Activated naive CD4-positive, alpha-beta T cell treated with anti-CD3 and anti-CD28 coated beads, Interleukin-2, amount 10 ng/mL, durations not matched to agents 7 days and 5 days (primary cell): ENCODE measurements at regions not wholly inside any gene's neighbourhood (a gene's known extent, or its start where the extent isn't known, plus 50 kb on each side); places are given as distances from the start of the nearest gene placed in this dataset.

Source experiments
- CTCF ChIA-PET: fragments of 350-600 bp; sonication (Branson Sonifier 250); formaldehyde crosslinking; loops from one replicate; lab custom pipeline; 2021; ENCODE audit warnings: antibody characterized with exemption; lab: Charles Lee
- DNase-seq: peaks from one replicate; pipeline ENCODE4 v3.0.0-alpha.2; 2020
- H3K27ac Mint-ChIP-seq: one replicate; pipeline ENCODE4 v1.8.0; 2021; ENCODE audit warnings: mild to moderate bottlenecking, moderate library complexity, mixed read lengths
- H3K27me3 Mint-ChIP-seq: one replicate; pipeline ENCODE4 v1.8.0; 2021; ENCODE audit warnings: mild to moderate bottlenecking, mixed read lengths
- H3K36me3 Mint-ChIP-seq: one replicate; pipeline ENCODE4 v1.8.0; 2021; ENCODE audit warnings: mixed read lengths
- H3K4me1 Mint-ChIP-seq: one replicate; pipeline ENCODE4 v1.8.0; 2021; ENCODE audit warnings: mixed read lengths
- H3K4me3 Mint-ChIP-seq: one replicate; pipeline ENCODE4 v1.8.0; 2021; ENCODE audit warnings: mild to moderate bottlenecking, moderate library complexity, mixed read lengths
- H3K9me3 Mint-ChIP-seq: one replicate; pipeline ENCODE4 v1.8.0; 2021; ENCODE audit warnings: mixed read lengths

DNA sequence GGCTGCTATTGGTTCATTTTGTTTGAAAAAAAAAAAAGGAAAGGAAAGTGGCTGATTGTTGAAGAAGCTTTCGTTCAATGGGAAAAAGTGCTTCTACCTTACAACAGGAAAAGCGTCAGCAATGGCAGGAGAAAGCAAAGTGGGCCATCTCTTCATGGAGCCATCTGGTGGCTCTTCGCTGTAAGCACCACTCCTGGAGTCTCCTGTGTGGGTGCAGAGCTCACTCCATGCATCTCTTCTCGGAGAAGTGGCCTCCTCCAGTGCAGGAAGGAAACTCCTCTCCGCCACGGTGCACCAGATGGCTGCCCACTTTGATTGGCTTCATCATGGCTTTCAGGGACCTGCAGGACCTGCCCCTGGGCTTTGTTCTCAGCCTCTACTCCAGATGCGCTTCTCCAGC lies 250.9 kb downstream of the PTEN start:
- CTCF ChIA-PET, result interaction anchor here (0.7 to 5.7 kb wide), 11 partner anchors 17 to 438 kb away, joined by 3 to 27 read pairs (median 3); no protein-coding TSS in a partner anchor

DNA sequence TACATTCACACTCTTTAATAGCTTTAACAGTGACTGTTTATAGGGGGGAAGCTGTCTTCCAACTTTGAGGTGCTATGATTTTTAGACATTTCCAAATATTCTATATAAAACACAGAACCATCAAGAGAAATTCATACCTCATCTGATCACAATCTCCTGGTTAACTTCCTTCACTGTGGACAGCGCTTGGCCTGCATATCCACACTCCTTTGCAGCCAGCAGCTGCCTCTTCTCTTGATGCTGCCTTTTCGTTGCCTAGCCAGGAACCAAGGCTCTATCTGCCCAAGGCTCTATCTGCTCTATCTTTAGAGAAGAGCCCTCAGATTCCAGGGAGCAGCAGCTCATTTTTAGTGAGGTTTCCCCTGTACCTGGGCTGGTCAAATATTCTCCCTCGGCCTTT lies 252.0 kb downstream of the PTEN start:
- no peak for DNase-seq
- no peaks in the 10 kb centered on the region for H3K9me3 Mint-ChIP-seq
- no peak overlapping the region for H3K4me3 Mint-ChIP-seq
- H3K27me3 Mint-ChIP-seq, result peaks cover 4% of the 10 kb centered on the region
- H3K27ac Mint-ChIP-seq, result no peak overlapping the region
- peaks cover 17% of the 10 kb centered on the region for H3K4me1 Mint-ChIP-seq
- H3K36me3 Mint-ChIP-seq, result no peaks in the 10 kb centered on the region
- CTCF ChIA-PET, result interaction anchor here (5.7 kb wide), 1 partner anchor 273 kb away, joined by 27 read pairs; no protein-coding TSS in a partner anchor

More for the DNA sequence above, 250.9 kb downstream of the PTEN start:
- H3K4me1 Mint-ChIP-seq, result peaks cover 14% of the 10 kb centered on the region
- no peaks in the 10 kb centered on the region for H3K36me3 Mint-ChIP-seq
- H3K27ac Mint-ChIP-seq, result no peak overlapping the region
- H3K9me3 Mint-ChIP-seq, result no peaks in the 10 kb centered on the region
- H3K4me3 Mint-ChIP-seq, result no peak overlapping the region
- no peaks in the 10 kb centered on the region for H3K27me3 Mint-ChIP-seq
- peak; percentile 34 for DNase-seq

DNA sequence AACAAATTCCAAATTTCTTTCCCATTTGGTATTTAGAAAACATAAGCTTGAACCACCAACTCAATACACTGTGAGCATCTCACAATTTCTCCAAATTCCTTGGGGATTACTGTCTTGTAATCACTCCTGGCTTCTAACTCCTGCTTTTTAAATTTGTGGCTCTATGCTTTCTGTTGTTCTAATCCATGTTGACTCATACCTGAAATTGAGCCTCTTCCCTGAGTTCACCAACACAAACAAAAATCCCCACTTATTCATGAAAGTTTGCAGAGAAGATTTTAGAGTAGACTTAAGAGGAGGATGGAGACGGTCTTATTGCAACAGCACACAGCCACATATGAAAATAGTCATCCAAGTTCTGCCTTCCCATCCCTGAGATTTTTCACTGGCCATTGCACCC lies 252.5 kb downstream of the PTEN start:
- Mint-ChIP-seq H3K4me1 (peaks cover 21% of the 10 kb centered on the region), H3K27ac (no peak overlapping the region), H3K4me3 (no peak overlapping the region), H3K9me3 (no peaks in the 10 kb centered on the region), H3K36me3 (no peaks in the 10 kb centered on the region), H3K27me3 (peaks cover 10% of the 10 kb centered on the region)
- DNase-seq, result no peak
- CTCF ChIA-PET, result interaction anchor here (5.7 kb wide), 1 partner anchor 273 kb away, joined by 27 read pairs; no protein-coding TSS in a partner anchor

DNA sequence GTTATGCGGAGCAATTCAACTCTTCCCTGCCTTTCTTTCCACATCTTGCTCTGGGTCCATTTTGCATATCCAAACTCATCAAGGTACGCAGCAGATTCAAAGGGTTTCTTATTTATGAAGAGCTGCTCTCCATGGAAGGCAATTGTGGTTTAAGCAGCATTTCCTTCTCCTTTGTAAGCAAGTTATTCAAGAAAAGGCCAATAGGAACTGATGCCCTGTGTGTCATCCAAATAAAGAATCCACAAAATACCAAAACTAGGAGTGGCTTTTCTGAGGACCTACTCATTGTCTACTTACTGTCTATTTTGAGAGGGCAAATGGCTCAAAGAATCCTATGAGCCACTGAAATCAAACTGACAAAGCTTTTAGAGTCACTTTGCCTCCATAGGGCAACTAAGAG lies 253.1 kb downstream of the PTEN start:
- Mint-ChIP-seq H3K4me1 (peaks cover 21% of the 10 kb centered on the region), H3K9me3 (no peaks in the 10 kb centered on the region), H3K27me3 (peaks cover 10% of the 10 kb centered on the region), H3K36me3 (no peaks in the 10 kb centered on the region), H3K4me3 (no peak overlapping the region), H3K27ac (no peak overlapping the region)
- no peak for DNase-seq
- CTCF ChIA-PET, result interaction anchor here (5.7 kb wide), 1 partner anchor 272 kb away, joined by 27 read pairs; no protein-coding TSS in a partner anchor

DNA sequence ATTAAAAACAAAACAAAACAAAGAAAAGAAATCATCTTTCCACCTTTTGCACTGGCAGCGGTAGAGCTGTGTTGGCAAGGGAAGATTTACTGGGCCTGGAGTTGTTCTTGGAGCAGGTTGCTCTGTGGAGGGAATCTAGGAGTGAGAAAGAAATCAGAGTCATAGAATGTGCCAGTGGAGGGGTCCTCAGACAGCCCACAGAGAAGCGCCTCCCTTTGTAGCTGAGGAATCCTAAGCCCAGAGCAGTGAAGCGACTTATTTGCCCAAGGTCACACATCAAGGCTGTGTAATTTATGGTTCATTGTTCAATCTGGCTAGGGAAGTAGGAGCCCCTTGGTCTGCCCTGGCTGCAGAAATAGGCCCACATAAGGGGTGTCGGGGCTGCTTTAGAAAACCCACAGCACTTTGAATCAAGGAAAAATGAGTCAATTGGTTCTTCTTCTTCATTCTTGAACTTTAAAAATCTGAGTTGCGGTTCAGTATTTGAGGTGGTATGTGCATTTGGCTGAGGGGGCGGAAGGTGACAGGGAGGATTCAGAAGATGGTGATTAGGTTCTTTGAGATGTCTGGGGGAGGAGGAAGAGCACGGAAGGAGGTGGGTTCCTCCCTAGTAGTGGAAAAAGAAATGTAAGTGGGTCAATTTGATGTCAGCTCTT lies 253.7 kb downstream of the PTEN start:
- Mint-ChIP-seq H3K4me3 (no peak overlapping the region), H3K27ac (no peak overlapping the region), H3K27me3 (peaks cover 10% of the 10 kb centered on the region), H3K9me3 (no peaks in the 10 kb centered on the region), H3K4me1 (peaks cover 21% of the 10 kb centered on the region), H3K36me3 (no peaks in the 10 kb centered on the region)
- DNase-seq, result no peak
- CTCF ChIA-PET, result interaction anchor here (1.4 to 5.7 kb wide), 3 partner anchors 71 to 272 kb away, joined by 3 to 27 read pairs (median 5); no protein-coding TSS in a partner anchor

GRCh38 chr10:88117869-88118632 lies 254.6 kb downstream of the PTEN start:
- no peaks in the 10 kb centered on the region for H3K9me3 Mint-ChIP-seq

GRCh38 chr10:88118729-88119128 lies 255.3 kb downstream of the PTEN start:
- peaks cover 18% of the 10 kb centered on the region for H3K4me1 Mint-ChIP-seq
- no peak overlapping the region for H3K27ac Mint-ChIP-seq
- DNase-seq, result no peak
- no peaks in the 10 kb centered on the region for H3K9me3 Mint-ChIP-seq
- CTCF ChIA-PET, result interaction anchor here (1.5 to 5.7 kb wide), 2 partner anchors 200 to 270 kb away, joined by 3 to 27 read pairs; no protein-coding TSS in a partner anchor
- H3K36me3 Mint-ChIP-seq, result no peaks in the 10 kb centered on the region
- no peak overlapping the region for H3K4me3 Mint-ChIP-seq
- peaks cover 19% of the 10 kb centered on the region for H3K27me3 Mint-ChIP-seq

More at GRCh38 chr10:88117869-88118632, 254.6 kb downstream of the PTEN start:
- no peak overlapping the region for H3K4me3 Mint-ChIP-seq
- CTCF ChIA-PET, result interaction anchor here (1.4 to 5.7 kb wide), 3 partner anchors 70 to 271 kb away, joined by 3 to 27 read pairs (median 5); no protein-coding TSS in a partner anchor
- peaks cover 21% of the 10 kb centered on the region for H3K4me1 Mint-ChIP-seq
- H3K36me3 Mint-ChIP-seq, result no peaks in the 10 kb centered on the region
- DNase-seq, result no peak
- peaks cover 14% of the 10 kb centered on the region for H3K27me3 Mint-ChIP-seq
- H3K27ac Mint-ChIP-seq, result no peak overlapping the region

DNA sequence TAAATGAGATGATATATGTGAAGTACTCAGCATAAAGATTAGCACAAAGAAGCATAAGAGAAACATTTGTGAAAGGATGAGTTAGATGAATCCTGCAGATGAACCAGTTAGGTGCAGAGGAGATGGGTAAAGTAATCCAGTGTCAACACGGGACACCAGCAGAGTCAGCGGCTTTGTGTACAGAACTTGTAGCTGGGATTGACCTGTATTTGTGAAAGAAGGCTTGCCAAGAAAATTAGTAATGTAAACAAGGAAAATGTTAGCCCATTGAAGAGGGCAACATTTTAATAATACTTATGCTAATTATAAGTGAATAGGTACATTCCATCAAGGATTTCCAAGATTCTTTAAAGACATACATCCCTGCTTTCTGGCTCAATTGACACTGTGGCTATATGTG lies 255.7 kb downstream of the PTEN start:
- no peaks in the 10 kb centered on the region for H3K9me3 Mint-ChIP-seq
- no peak overlapping the region for H3K27ac Mint-ChIP-seq
- DNase-seq, result no peak
- CTCF ChIA-PET, result interaction anchor here (5.7 kb wide), 1 partner anchor 270 kb away, joined by 27 read pairs; no protein-coding TSS in a partner anchor
- H3K4me3 Mint-ChIP-seq, result no peak overlapping the region
- H3K27me3 Mint-ChIP-seq, result peaks cover 19% of the 10 kb centered on the region
- H3K36me3 Mint-ChIP-seq, result no peaks in the 10 kb centered on the region
- H3K4me1 Mint-ChIP-seq, result peaks cover 15% of the 10 kb centered on the region

GRCh38 chr10:88120075-88120474 lies 256.6 kb downstream of the PTEN start:
- CTCF ChIA-PET, result no interaction called here
- Mint-ChIP-seq H3K36me3 (no peaks in the 10 kb centered on the region), H3K9me3 (no peaks in the 10 kb centered on the region), H3K27me3 (peaks cover 19% of the 10 kb centered on the region), H3K4me1 (peaks cover 9% of the 10 kb centered on the region), H3K4me3 (no peak overlapping the region), H3K27ac (no peak overlapping the region)
- no peak for DNase-seq

DNA sequence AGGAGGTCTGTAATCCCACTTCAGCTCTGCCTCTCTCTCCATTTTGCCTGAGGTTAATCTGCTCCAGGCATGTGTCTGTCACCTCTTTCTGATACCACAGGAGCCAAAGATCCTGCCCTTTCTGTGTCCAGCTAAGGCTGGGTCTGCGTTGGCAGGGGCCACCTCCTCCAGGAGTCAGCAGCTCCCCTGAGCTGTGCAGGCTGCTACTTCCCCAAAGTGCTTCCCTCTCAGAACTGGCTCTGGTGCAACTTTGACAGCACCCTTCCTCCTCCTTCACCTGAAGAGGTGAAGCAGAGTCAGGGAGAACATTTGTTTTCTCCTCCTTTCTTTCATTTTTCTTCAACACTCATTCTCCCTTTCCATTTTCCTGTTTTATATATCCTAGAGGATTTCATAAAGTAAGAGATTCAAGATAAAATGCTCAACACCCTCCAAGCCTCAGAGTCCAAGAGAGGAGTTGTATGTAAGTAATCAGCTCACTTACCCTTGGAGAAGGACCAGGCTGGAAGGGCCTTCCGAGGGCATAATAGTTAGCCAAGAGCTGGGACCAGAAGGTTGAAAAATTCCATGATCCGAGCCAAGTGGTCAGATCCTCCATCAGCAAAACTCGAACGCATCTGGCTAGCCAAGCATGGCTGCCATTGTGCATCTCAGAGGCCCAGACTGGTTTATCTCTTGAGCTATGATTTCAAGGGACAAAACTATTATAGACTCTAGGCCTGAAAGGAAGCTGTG lies 257.3 kb downstream of the PTEN start:
- Mint-ChIP-seq H3K27me3 (peaks cover 19% of the 10 kb centered on the region), H3K9me3 (no peaks in the 10 kb centered on the region), H3K4me1 (peaks cover 9% of the 10 kb centered on the region), H3K36me3 (no peaks in the 10 kb centered on the region), H3K27ac (no peak overlapping the region), H3K4me3 (no peak overlapping the region)
- DNase-seq, result no peak
- CTCF ChIA-PET, result interaction anchor here (0.9 kb wide), 1 partner anchor 18 kb away, joined by 3 read pairs; no protein-coding TSS in a partner anchor

DNA sequence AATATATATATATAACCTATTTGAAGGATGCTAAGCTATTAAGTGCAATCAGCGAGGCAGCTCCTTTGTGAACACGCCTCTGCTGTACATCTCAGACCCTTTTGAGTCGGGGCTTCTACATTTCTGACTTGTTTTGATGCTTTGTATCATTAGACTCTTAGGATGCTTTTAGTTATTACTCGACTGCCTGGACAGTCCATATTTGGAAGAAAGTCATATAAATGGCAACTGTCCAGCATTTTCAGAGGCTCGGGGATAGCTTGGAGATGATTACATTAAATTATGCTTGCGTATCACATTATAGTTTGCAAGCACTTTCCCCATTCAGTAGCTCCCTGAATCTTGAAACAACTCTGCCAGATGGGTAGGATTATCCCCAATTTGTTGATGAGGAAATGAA lies 257.9 kb downstream of the PTEN start:
- no peak overlapping the region for H3K4me3 Mint-ChIP-seq
- no peak overlapping the region for H3K27ac Mint-ChIP-seq
- CTCF ChIA-PET, result interaction anchor here (0.9 kb wide), 1 partner anchor 17 kb away, joined by 3 read pairs; no protein-coding TSS in a partner anchor
- H3K9me3 Mint-ChIP-seq, result no peaks in the 10 kb centered on the region
- peaks cover 9% of the 10 kb centered on the region for H3K4me1 Mint-ChIP-seq
- no peaks in the 10 kb centered on the region for H3K36me3 Mint-ChIP-seq
- no peak for DNase-seq
- H3K27me3 Mint-ChIP-seq, result peaks cover 19% of the 10 kb centered on the region

DNA sequence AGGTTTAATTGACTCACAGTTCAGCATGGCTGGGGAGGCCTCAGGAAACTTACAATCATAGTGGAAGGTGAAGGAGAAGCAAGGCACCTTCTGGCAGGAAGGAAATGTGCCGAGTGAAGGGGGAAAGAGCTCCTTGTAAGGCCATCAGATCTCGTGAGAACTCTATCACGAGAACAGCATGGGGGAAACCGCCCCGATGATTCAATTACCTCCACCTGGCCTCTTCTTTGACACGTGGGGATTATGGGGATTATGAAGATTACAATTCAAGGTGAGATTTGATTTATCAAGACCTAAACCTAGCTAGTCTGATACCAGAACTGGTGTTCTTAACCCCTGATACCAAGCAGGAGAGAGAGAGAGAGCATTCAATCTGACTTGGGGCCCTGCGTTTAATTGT lies 258.7 kb downstream of the PTEN start:
- no peaks in the 10 kb centered on the region for H3K36me3 Mint-ChIP-seq
- no peak overlapping the region for H3K27ac Mint-ChIP-seq

GRCh38 chr10:88122576-88122975 lies 259.2 kb downstream of the PTEN start:
- no peak overlapping the region for H3K27ac Mint-ChIP-seq
- H3K36me3 Mint-ChIP-seq, result no peaks in the 10 kb centered on the region
- DNase-seq, result no peak
- CTCF ChIA-PET, result no interaction called here
- H3K27me3 Mint-ChIP-seq, result peaks cover 19% of the 10 kb centered on the region
- H3K9me3 Mint-ChIP-seq, result no peaks in the 10 kb centered on the region
- H3K4me1 Mint-ChIP-seq, result peaks cover 9% of the 10 kb centered on the region
- no peak overlapping the region for H3K4me3 Mint-ChIP-seq

More for the DNA sequence above, 258.7 kb downstream of the PTEN start:
- CTCF ChIA-PET, result no interaction called here
- Mint-ChIP-seq H3K27me3 (peaks cover 19% of the 10 kb centered on the region), H3K4me3 (no peak overlapping the region), H3K9me3 (no peaks in the 10 kb centered on the region), H3K4me1 (peaks cover 9% of the 10 kb centered on the region)
- no peak for DNase-seq

DNA sequence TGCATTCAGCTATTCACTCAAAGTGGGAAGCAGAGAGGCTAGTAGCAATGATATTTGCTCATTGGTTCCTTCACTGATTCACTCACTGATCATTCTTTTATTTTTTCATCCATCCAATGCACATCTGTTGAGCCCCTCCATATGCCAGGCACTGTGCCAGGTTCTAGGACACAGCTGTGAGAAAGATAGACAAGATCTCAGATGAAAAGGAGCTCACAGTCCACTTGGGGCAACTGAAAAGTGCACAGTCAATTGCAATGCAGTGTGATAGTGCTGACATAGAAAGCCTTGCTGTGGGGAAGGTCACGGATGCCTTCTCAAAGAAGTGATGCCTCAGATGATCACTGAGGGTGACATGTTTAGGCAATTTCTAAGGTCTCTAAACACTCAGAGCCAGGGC lies 262.3 kb downstream of the PTEN start:
- Mint-ChIP-seq H3K4me3 (no peak overlapping the region), H3K27me3 (peaks cover 11% of the 10 kb centered on the region), H3K4me1 (peaks cover 1% of the 10 kb centered on the region), H3K9me3 (no peaks in the 10 kb centered on the region), H3K27ac (no peak overlapping the region), H3K36me3 (no peaks in the 10 kb centered on the region)
- CTCF ChIA-PET, result no interaction called here
- no peak for DNase-seq
